HG02840 (cell line): ENCODE measurements at regions not wholly inside any gene's neighbourhood (a gene's known extent, or its start where the extent isn't known, plus 50 kb on each side); places are given as distances from the start of the nearest gene placed in this dataset.
"Not testable (repeated sequence)": the region's sequence is repeated elsewhere in the genome, so short reads cannot be mapped to it uniquely, and the experiment has no call there.

Source experiments
- ATAC-seq: cut with Tn5 transposase; IDR thresholded peaks from one replicate; pipeline ENCODE4 v1.9.1; 2021; ENCODE audit warnings: mild to moderate bottlenecking, moderate library complexity, moderate number of reproducible peaks; ENCODE audit not compliant: unreplicated experiment, low FRiP score

DNA sequence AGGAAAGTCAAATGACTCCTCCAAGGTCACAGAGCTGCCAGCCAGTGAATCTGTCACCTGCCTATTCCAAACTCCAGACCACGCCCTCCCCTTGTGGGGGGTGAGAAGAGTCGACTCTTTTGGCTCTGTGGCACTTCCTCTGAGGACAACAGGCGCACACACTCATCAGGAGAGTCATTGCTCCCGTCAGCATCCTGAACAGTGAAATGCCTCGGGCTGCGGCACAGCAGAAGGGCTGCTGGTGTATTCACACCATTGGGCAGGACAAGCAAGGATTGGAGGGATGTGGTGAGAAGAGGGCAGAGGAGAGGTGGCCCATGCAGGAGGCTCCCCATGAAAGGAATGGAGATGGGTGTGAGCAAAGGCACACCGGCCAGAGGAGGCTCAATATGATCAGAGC, 239.0 kb downstream of the TOMM20 start:
- no peak for ATAC-seq

DNA sequence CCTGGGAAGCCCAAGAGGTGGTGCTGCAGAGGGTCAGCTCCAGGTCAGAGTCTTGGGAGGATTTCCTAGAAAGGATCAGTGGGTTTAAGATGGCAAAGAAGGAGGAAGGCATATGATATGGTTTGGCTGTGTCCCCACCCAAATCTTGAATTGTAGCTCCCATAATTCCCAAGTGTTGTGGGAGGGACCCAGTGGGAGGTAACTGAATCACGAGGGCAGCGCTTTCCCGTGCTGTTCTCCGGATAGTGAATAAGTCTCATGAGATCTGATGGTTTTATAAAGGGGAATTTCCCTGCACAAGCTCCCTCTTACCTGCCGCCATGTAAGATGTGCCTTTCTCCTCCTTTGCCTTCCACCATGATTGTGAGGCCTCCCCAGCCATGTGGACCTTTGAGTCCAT, 240.4 kb downstream of the TOMM20 start:
- ATAC-seq = not testable (repeated sequence)

DNA sequence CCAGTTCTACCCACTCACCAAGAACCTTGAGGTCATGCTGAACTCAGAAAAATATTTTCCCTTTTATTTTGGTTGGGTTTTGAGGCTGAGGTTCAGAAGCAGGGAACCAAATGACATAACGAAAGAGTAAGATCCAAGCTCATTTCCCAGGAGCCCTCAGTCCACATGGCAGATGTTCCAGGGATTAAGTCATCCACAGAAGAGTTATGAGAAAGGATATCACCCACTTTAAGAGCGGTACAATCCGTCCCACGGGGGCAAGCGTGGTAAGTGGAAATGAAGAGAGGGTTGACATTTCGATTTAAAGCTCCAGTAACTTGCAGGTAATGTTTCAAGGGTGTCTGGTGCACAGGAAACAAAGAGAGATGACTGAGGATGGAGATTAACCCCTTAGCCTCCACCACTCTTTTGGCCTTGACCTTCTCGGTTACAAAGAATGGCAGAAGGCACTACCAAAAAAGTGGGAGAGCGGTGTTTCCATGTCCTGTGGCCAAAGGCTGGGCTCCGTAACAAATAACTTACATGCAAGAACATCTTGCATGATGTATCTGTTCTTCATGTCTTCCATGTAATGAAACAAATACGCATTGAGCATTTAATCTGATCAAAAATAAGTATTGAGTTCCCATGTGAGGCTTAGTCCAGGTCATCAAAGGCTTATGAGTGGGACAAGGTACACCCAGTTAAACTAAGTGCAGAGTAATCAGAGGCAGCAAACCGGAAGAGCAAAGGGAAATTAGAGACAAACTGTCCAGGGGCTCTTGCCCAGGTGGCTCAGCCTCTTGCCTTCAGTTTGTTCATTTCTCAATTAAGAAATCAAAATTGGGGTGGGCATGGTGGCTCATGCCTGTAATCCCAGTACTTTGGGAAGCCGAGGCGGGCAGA, 241.4 kb downstream of the TOMM20 start:
- ATAC-seq = no peak

DNA sequence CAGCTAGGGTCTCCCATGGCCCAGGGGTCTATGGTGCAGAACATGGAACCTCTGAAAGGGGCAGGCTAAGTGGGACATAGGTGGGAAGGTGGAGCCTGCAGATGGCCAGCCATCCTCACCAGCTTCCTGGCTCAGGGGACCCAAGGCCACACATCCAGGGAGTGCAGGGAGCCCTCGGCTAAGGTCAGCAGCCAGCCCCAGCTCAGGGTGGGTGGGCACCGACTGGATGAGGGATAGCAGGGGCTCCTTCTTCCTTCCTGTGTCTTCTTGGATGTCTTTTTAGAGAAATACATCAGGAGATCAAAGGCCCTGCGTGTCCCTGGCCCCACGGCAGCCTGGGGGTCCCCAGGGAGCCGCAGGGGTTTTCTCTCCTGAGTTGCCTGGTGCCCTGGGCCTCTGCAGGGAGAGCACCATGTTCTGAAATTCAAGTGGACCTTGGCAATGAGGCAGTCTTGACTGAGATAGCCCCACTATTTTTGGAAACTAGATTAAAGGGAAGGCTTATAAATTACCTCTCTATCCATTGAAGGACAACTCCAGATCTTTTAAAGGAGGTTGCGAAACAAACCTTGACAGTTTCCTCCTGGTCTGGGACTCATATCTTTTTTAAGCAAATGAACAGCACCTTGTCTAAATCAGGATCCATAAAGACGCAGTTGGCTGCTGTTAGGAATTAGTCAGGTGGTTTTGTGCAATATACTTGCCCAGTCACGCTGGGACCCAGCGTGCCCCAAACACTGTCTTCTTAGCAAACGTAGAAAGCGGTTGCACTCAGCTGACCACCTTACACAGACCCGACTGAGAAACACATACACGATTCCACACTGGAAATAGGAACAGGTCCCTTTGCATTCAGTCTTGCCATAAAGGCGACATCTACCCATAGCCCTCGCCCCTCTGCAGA, 242.3 kb downstream of the TOMM20 start:
- ATAC-seq = no peak

DNA sequence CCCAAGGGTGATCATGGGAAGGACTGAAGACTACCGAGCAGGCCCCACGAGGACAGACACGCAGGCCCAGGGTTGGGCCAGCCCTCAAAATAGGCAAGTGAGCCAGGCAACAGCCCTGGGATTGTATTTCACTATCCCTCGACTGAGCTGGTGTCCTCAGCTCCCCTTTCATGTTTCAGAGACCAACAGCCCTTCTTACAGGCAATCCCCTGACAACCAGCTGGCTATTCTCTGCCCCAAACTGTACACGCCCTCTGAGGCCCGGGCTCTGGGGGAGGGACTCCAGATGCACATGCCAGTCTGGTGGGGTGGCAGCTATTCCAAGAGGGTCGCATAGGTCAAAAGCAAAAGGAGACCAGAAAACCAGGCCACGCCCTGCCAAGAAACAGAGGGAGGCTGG, 243.0 kb downstream of the TOMM20 start:
- ATAC-seq = no peak

DNA sequence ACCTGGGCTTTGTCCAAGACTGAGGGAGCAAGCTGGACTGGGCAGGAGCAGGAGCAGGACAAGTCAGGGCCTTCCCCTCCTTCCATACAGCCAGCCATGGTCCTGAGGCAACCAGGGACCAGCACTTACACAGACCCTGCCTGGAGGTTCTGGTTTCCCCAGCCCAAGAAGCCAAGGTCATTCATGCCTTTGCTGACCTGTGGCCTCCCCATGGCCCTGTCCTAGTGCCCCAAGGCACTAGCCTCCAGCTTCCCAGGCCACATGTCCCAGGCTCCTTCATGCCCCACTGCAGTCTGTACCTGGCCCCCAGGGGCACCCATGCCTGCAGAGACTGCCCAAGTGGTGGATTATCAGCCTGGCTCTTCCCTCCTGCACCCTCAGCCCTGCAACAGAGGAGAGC, 243.9 kb downstream of the TOMM20 start:
- ATAC-seq = no peak

DNA sequence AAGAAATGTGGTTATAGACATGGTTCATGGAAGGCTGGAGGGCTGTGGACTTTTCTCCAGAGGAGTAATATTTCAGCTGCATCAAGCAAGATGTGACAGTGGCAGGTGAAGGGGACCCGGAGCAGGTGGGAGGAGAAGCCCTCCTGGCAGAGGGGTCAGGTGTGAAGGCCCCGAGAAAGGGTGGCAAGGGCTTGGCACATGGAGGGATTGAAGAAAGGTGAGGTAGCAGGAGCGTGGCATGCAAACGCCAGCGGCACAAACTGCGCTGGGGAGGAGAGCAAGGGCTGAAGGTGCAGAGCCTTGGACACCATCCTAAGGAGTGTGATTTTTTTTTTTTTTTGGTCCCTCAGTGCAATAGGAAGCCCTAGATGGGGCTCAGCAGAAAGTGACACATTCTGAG, 244.6 kb downstream of the TOMM20 start:
- no peak for ATAC-seq

DNA sequence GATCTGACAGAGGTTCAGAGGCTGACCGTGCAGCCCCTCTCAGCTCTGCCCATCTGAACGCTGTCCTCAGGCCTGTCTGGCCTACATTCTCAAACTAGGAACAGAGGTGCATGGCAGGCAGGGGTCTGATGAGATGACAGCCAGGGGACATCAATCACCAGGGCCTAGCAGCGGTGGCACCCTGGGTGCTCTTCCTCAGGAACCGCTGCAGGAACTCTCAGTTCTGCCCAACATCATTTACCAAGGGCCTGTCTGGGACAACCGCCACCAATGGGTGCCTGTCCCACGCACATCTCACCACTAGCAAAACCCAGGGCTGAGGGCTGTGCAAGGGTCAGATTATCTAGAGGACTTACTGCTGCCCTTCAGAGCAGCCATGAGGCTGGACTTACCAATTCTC, 245.7 kb downstream of the TOMM20 start:
- ATAC-seq = no peak

DNA sequence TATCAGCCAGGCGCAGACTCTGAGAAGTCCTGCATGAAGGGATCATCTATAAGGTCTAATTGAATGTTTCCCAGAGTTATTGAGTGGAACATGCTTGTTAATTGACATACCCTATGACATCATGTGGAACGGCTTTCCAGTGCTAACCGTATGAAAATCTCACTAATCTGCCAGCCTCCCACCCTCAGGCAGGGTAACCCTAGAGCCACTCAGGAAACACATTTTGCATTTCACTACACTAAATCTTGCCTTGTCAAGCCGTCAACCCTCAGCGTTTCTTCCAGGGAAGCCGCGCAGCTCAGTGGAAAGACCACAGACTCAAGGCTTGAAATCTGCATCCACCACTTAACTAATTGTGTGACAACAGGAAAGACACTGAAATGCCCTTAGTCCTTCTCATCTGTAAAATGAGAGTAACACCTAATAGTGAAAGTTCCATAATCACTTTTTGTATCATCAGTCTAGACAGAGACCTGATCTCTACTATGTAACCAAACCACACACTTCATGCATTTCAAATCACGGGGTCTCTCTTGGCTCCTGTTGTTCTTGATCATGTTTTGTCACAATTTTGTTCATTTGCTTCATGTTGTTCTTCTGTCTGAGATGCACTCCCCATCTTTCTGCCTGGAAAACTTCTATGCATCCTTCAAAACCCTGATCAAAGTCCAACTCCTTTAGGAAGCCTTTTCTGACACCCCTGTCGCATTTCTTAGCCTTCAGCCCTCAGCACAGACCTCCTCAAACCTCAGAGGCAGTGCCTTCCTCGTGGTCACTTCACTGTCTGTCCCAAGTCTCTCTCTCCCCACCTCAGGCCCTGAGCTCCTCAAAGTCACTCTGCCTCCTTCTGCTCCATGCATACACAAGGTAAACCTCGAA, 246.5 kb downstream of the TOMM20 start:
- ATAC-seq = peak; percentile 81

DNA sequence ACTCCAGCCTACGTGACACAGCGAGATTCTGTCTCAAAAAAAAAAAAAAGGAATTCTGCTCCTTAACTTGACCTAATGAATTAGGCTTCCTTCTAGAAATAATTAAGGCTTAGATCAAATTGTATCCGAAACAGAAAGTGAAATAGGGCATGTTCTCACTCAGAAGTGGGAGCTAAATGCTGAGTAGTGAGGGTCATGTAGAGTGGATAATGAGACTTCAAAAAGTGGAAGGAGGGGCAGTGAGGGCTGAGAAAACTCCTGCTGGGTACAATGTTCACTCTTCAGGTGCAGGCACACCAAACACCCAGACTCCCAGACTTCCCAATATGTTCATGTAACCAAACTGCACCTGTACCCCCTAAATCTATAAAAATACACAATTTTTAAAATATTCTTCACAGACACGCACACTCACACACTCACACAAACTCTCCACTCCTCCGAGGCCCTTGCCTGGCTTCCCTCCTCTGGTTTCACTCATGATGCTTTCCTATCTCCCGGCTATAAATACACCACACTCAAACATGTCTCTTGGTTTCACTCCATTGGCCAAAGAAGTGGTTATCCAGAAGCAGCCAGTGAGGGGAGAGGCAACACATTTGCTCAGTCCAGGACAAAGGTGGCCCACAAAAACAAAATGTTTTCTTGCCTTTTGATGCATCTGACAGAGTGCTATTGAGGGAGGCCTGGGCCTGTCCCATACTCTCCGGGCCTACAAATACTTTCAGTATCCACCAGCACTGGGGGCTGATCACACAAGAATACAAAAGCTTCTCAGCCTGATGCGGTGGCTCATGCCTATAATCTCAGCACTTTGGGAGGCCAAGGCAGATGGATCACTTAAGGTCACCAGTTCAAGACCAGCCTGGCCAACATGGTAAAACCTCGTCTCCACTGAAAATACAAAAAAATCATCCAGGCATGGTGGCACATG, 249.2 kb downstream of the TOMM20 start:
- ATAC-seq = no peak

DNA sequence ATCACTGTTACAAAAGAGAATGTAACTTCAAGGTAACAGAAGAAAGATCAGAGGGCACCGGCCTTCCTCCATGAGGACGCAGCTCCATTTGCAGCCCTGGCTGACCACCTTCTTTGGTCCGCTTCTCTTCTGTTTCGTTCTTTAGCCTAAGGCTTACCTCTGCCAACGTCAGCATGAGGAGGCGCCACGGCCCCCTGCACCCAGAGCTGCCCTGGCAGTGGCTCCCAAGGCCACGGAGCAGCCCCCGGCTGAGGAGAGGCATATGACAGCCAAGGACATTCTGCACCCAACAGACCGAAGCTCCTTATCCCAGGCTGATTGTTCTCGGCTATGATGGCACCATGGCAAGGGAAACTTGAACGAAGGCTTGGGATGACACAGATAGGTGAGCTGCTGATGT, 250.3 kb downstream of the TOMM20 start:
- no peak for ATAC-seq

DNA sequence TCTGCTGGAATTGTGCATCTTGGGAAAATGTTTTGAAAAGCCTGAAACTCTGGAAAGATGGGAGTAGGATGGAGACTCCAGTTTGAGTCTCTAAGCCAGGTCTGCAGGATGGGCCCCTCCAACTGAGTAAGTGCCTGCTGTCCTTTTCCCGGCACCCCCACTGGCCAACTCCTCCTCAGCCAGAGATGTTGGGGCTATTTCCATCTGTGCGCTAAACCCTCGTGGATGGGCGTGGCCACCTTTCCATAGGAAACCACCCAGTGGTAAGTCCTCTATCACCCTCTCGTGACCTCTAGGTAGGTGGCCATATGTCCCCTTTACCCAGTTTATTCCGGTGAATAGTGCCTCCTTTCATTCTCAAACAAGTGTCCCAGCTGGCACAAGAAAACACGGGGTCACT, 250.9 kb downstream of the TOMM20 start:
- ATAC-seq = no peak

DNA sequence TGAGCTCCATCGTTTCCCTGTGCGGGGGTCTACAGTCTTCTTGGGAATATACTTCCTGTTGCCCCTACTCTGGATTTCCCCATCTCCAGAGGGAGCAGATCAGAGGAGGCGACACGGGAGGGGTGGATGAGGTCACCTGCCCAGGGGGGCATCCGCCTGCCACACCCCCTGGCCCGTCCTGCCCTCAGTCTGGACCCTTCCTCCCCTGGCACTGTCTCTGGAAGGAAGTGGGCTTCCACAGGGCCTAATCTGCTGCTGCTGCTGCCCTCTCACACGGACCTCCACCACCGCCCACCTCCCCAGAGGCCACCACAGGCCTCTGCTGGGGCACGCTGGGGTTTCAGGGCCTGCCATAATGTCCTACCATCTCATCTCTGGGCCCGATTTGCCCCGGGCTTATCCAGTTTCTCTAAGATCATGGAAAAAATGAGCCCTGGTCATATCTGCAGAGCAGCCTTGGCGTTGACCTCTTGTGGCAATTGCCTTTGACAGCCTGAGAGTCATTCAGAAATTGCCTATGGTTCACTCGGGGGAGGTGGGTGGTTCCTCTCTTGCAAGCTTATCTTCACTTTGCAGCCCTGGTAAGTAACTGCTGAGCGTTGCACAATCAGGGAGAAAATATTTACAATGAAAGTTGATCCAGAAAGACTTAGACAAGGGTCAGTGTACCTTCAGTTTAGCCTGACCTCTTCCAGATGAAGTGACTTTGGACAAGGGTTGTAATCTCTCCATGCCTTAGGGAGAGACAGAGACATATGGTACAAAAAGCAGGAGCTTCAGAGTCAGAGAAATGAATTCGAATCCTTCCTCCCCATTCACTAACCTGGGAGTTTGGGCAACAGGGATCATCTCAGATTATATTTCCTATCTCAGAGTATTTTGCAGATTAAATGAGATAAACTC, 252.4 kb downstream of the TOMM20 start:
- ATAC-seq = no peak

DNA sequence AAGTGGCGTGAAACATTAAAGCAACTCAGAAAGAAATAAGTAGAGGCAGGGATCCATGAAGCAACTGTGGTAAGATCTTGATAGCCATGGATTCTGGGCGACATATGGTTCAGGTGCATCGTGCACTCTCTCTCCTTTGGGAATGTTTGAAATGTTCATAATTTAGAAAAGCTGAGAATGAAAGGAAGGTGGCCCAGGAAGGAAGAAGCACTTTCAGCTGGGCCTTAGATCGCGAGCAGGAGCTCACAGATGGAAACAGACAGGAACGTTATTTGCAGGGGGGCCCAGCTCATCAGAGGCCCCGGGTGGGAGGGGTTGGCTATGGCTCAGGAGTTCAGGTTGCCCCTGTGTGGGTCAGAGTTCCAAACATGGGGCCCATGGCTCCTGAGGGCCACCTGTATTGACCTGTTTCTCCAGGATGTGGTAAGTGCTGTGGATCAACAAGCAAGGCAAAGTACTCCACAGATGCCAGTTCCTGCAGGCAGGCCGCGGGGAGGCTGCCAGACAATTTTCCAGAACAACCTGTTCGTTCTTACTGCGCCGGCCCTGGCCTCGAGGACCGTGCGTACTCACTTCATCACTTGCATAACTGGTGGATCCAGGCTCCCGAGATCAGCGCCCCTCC, 253.2 kb downstream of the TOMM20 start:
- no peak for ATAC-seq

DNA sequence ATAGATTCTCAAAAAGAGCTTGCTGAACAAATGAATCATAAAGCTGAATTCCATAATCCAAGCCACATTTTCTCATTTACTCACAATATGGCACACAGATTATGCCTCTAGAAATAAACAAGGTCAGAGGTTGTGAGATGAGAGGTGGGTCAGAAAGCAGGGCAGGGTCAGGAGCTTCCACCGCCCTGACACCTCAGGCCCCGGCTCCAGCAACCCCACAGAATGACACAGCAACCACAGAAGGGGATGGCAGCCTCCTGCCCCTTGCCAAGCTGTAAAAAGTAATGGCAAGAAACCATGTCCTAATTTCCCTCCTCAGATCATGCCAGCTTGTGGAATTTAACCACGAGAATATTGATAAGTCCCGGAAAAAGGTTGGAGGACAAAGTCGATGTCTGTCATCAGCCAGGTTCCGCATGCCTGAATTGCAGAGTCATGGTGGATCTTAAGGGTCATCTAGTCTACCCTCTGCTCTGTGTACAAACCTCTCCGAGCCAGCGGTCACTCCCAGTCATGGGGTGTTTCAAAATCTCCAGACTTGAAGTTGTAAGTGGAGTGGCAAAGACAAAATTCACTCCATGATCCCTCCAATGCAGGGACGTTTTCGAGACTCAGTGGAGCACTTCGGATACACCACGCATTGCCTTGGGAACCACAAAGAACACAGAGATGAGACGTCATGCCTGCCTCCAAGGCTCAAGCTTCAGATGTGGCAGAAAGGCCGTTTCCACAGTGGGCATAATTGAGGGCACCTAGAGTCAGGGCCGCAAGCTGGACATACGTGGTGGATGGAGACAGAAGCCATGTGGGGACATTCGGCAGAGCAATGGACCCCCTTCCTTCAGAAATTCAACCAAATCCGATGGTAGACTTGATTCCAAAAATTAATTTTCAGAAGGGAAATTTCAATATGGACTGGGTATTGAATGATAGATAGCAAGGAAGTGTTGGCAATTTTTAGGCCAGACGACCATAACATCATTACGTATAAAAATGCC, 254.0 kb downstream of the TOMM20 start:
- ATAC-seq = no peak

DNA sequence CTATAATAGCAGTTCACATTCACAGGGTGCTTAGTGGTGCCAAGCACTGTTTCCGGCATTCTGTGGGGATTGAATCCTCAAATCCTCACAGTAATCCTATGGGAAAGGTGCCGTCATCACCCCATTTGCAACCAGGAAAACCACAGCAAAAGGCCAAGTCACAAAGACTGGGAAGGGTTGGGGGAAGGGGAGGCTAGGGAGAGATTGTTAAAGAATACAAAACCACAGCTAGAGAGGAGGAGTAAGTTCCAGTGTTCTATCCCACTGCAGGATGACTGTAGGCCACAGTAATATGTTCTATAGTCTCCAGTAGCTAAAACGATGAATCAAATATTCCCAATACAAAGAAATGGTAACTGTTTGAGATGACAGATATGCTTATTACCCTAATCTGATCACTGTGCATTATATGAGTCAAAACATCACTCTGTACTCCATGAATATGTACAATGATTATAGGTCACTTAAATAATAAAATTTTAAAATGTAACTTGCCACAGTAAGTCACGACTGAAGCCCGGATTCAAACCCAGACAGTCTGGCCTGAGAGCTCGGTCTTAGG, 256.8 kb downstream of the TOMM20 start:
- ATAC-seq = no peak
